Osteocyte (in vitro differentiated cells): ENCODE measurements at regions not wholly inside any gene's neighbourhood (a gene's known extent, or its start where the extent isn't known, plus 50 kb on each side); places are given as distances from the start of the nearest gene placed in this dataset.

Experiments
- DNase-seq: peaks from one replicate; pipeline ENCODE4 v3.0.0; 2021; ENCODE audit warnings: mixed read lengths; ENCODE audit not compliant: unreplicated experiment; ENCODE audit errors: extremely low spot score
- H3K27ac Mint-ChIP-seq: one replicate; pipeline ENCODE4 v1.8.0; 2021; ENCODE audit warnings: mild to moderate bottlenecking, mixed read lengths; ENCODE audit not compliant: unreplicated experiment
- H3K27me3 Mint-ChIP-seq: one replicate; pipeline ENCODE4 v1.8.0; 2021; ENCODE audit warnings: mixed read lengths; ENCODE audit not compliant: unreplicated experiment
- H3K36me3 Mint-ChIP-seq: one replicate; pipeline ENCODE4 v1.8.0; 2021; ENCODE audit warnings: mixed read lengths; ENCODE audit not compliant: unreplicated experiment
- H3K4me1 Mint-ChIP-seq: one replicate; pipeline ENCODE4 v1.8.0; 2021; ENCODE audit warnings: mixed read lengths; ENCODE audit not compliant: unreplicated experiment
- H3K4me3 Mint-ChIP-seq: one replicate; pipeline ENCODE4 v1.8.0; 2021; ENCODE audit warnings: mild to moderate bottlenecking, moderate library complexity, mixed read lengths; ENCODE audit not compliant: unreplicated experiment
- H3K9me3 Mint-ChIP-seq: one replicate; pipeline ENCODE4 v1.8.0; 2021; ENCODE audit warnings: mixed read lengths; ENCODE audit not compliant: unreplicated experiment
- TF ChIP-seq, protein P1 (sequence below): fragments of 200-600 bp; sonication (generic); IDR thresholded peaks from 2 replicates; pipeline ENCODE4 v1.5.0; 2021; ENCODE audit warnings: antibody characterized with exemption, mild to moderate bottlenecking, moderate library complexity

DNA sequence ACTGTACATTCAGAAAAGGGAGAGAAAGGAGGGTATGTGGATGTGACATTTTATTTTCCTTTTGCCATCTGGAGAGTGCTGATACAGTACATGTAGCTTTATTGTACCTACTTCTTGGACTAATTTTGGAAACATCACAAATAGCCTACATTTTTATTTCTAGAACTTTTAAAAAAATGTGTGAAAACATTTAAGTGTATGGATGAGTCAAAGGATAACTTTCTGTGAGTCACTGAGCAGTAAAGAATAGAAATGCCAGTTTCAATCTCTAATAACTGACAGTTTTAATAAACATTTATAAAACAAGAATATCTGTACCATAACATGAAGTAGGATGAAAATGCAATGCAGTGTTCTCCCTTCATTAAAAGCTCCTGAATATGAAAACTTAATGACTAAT, 374.4 kb upstream of the NWD2 start:
- DNase-seq: no peak
- Mint-ChIP-seq H3K4me1 (no peaks in the 10 kb centered on the region), H3K36me3 (no peaks in the 10 kb centered on the region)

DNA sequence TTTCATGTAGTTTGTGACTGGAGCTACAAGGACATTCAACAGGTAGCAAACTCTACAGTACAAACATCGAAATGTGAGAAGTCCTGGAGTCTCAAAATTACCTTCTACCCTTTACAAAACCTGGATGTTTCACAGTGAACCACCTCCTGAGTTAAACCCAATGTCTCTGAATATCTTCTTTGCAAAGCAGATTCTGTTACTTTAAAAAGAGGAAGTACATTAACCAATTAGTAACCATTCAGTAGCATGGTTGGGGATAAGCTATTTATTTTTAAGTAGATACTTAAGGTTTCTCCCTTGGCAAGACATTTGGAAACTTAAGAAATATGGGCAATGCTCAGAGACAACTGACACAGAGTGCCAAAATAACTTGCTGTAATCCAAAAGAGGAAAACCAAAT, 371.9 kb upstream of the NWD2 start:
- H3K4me1 Mint-ChIP-seq: no peaks in the 10 kb centered on the region
- H3K36me3 Mint-ChIP-seq: no peaks in the 10 kb centered on the region
- H3K27me3 Mint-ChIP-seq: no peaks in the 10 kb centered on the region
- H3K4me3 Mint-ChIP-seq: no peak overlapping the region
- peaks cover 11% of the 10 kb centered on the region for H3K9me3 Mint-ChIP-seq
- H3K27ac Mint-ChIP-seq: no peak overlapping the region
- DNase-seq: no peak
- TF ChIP-seq, protein P1, sequence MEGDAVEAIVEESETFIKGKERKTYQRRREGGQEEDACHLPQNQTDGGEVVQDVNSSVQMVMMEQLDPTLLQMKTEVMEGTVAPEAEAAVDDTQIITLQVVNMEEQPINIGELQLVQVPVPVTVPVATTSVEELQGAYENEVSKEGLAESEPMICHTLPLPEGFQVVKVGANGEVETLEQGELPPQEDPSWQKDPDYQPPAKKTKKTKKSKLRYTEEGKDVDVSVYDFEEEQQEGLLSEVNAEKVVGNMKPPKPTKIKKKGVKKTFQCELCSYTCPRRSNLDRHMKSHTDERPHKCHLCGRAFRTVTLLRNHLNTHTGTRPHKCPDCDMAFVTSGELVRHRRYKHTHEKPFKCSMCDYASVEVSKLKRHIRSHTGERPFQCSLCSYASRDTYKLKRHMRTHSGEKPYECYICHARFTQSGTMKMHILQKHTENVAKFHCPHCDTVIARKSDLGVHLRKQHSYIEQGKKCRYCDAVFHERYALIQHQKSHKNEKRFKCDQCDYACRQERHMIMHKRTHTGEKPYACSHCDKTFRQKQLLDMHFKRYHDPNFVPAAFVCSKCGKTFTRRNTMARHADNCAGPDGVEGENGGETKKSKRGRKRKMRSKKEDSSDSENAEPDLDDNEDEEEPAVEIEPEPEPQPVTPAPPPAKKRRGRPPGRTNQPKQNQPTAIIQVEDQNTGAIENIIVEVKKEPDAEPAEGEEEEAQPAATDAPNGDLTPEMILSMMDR: no peak

More for the DNA sequence above, 374.4 kb upstream of the NWD2 start:
- TF ChIP-seq, protein P1: no peak
- Mint-ChIP-seq H3K9me3 (peaks cover 5% of the 10 kb centered on the region), H3K4me3 (no peak overlapping the region), H3K27ac (no peak overlapping the region), H3K27me3 (no peaks in the 10 kb centered on the region)

DNA sequence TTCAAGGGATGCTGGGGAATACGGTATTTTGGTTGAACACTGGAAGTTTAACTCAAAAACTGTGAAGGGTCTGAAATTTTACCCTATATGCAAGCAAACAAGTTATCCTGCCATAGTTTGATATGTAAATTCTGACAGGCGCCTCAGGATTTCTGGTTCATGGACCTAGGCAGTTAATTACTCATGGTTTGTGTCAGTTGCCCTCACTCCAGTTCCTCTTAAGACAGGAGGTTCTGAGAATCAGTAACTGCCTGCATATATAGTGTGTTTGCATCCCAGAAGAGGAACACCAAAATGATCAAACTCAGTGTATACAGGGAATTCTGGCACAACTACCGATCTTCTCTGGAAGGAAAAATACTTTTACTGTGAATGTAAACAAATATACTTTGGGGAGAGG, 360.4 kb upstream of the NWD2 start:
- H3K36me3 Mint-ChIP-seq: no peaks in the 10 kb centered on the region
- no peaks in the 10 kb centered on the region for H3K27me3 Mint-ChIP-seq
- H3K9me3 Mint-ChIP-seq: peaks cover 4% of the 10 kb centered on the region
- H3K4me3 Mint-ChIP-seq: no peak overlapping the region
- H3K4me1 Mint-ChIP-seq: no peaks in the 10 kb centered on the region
- H3K27ac Mint-ChIP-seq: no peak overlapping the region
- no peak for DNase-seq
- TF ChIP-seq, protein P1: no peak

DNA sequence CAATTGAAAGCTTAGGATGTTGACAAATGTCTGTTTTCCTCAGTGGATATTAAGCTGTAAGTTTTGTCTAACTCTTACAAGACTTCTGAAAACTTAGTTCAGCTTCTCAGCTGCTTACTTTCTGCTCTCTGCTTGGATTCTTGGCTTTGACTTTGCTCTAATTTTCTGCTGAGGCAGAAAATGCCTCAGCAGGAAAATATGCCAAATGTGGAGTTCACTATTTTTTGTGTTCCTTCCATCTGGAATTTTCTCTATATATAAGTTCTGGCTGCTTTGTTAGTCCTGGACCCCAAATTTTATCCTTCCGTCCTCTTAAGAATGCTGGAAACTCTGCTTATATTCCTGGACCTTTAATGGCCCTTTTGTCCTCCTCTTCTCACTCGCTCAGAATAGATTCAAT, 352.6 kb upstream of the NWD2 start:
- Mint-ChIP-seq H3K36me3 (no peaks in the 10 kb centered on the region), H3K9me3 (peaks cover 7% of the 10 kb centered on the region), H3K27ac (no peak overlapping the region), H3K4me3 (no peak overlapping the region), H3K4me1 (no peaks in the 10 kb centered on the region), H3K27me3 (no peaks in the 10 kb centered on the region)
- no peak for DNase-seq
- TF ChIP-seq, protein P1: no peak

DNA sequence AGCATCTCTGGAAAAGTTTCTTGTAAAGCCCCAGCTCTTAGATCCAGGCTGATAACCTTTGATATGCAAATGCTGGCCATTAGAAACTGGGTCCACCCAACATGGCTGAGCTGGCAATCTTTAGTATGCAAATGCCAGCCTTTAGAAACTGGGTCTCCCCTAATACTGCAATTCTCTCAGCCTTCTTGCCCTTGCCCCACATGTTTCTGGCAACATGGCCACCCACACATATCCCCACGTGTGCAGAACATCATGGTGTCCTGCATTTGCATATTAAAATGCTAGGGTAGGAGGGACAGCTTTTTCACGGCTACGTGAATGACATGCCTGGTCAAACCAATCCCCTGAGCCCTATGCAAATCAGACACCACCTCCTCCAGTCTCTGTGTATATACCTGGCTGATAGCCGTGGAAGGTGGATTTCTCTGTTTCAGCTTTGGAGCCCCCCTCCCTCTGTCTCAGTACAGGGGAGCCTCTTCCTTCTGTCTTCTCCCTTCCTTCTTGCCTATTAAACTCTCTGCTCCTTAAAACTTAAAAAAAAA, 344.0 kb upstream of the NWD2 start:
- no peak overlapping the region for H3K4me3 Mint-ChIP-seq
- H3K36me3 Mint-ChIP-seq: no peaks in the 10 kb centered on the region
- DNase-seq: no peak
- H3K27me3 Mint-ChIP-seq: no peaks in the 10 kb centered on the region
- TF ChIP-seq, protein P1: no peak
- H3K27ac Mint-ChIP-seq: no peak overlapping the region
- H3K4me1 Mint-ChIP-seq: no peaks in the 10 kb centered on the region
- H3K9me3 Mint-ChIP-seq: peaks cover 24% of the 10 kb centered on the region
